ENCODE measurements at regions not wholly inside any gene's neighbourhood (a gene's known extent, or its start where the extent isn't known, plus 50 kb on each side); places are given as distances from the start of the nearest gene placed in this dataset.
"Not testable (repeated sequence)": the region's sequence is repeated elsewhere in the genome, so short reads cannot be mapped to it uniquely, and the experiment has no call there.

- intact Hi-C loops (cut with micrococcal nuclease) = loop anchor here (2.0 kb wide), 1 partner anchor 72 kb away; no protein-coding TSS in a partner anchor
Measured at GRCh38 chr7:92976931-92977330, 140.6 kb upstream of the CDK6 start.

- intact Hi-C loops (cut with micrococcal nuclease) = no loop called here
Measured at GRCh38 chr7:92973974-92974373, 137.6 kb upstream of the CDK6 start.

GRCh38 chr7:92973293-92973731 lies 136.9 kb upstream of the CDK6 start:
- intact Hi-C loops (cut with micrococcal nuclease) = no loop called here

- intact Hi-C loops (cut with micrococcal nuclease) = no loop called here
Measured at GRCh38 chr7:92972441-92972840, 136.1 kb upstream of the CDK6 start.

- intact Hi-C loops (cut with micrococcal nuclease) = no loop called here
Measured at GRCh38 chr7:92969061-92969460, 132.7 kb upstream of the CDK6 start.

GRCh38 chr7:92968502-92968901 lies 132.1 kb upstream of the CDK6 start:
- intact Hi-C loops (cut with micrococcal nuclease) = no loop called here

- intact Hi-C loops (cut with micrococcal nuclease) = no loop called here
Measured at GRCh38 chr7:92967238-92967637, 130.9 kb upstream of the CDK6 start.

GRCh38 chr7:92964141-92964540 lies 127.8 kb upstream of the CDK6 start:
- intact Hi-C loops (cut with micrococcal nuclease) = no loop called here

GRCh38 chr7:92963566-92963965 lies 127.2 kb upstream of the CDK6 start:
- intact Hi-C loops (cut with micrococcal nuclease) = no loop called here

- intact Hi-C loops (cut with micrococcal nuclease) = no loop called here
Measured at GRCh38 chr7:92961961-92962360, 125.6 kb upstream of the CDK6 start.

- intact Hi-C loops (cut with micrococcal nuclease) = no loop called here
Measured at GRCh38 chr7:92956575-92956974, 120.2 kb upstream of the CDK6 start.

GRCh38 chr7:92955081-92955480 lies 118.7 kb upstream of the CDK6 start:
- intact Hi-C loops (cut with micrococcal nuclease) = no loop called here

GRCh38 chr7:92953657-92954056 lies 117.3 kb upstream of the CDK6 start:
- intact Hi-C loops (cut with micrococcal nuclease) = no loop called here

- intact Hi-C loops (cut with micrococcal nuclease) = no loop called here
Measured at GRCh38 chr7:92949748-92950147, 113.4 kb upstream of the CDK6 start.

GRCh38 chr7:92945840-92946239 lies 109.5 kb upstream of the CDK6 start:
- intact Hi-C loops (cut with micrococcal nuclease) = no loop called here

GRCh38 chr7:92944633-92945032 lies 108.3 kb upstream of the CDK6 start:
- intact Hi-C loops (cut with micrococcal nuclease) = no loop called here

GRCh38 chr7:92942706-92943105 lies 106.3 kb upstream of the CDK6 start:
- intact Hi-C loops (cut with micrococcal nuclease) = not testable (repeated sequence)

- intact Hi-C loops (cut with micrococcal nuclease) = no loop called here
Measured at GRCh38 chr7:92939666-92940360, 103.4 kb upstream of the CDK6 start.

- intact Hi-C loops (cut with micrococcal nuclease) = no loop called here
Measured at GRCh38 chr7:92934096-92934495, 97.7 kb upstream of the CDK6 start.

- intact Hi-C loops (cut with micrococcal nuclease) = no loop called here
Measured at GRCh38 chr7:92932450-92932849, 96.1 kb upstream of the CDK6 start.

GRCh38 chr7:92930404-92930803 lies 94.0 kb upstream of the CDK6 start:
- intact Hi-C loops (cut with micrococcal nuclease) = no loop called here

- intact Hi-C loops (cut with micrococcal nuclease) = no loop called here
Measured at GRCh38 chr7:92926697-92927044, 90.3 kb upstream of the CDK6 start.

- intact Hi-C loops (cut with micrococcal nuclease) = no loop called here
Measured at GRCh38 chr7:92925876-92926696, 89.7 kb upstream of the CDK6 start.
